ENCODE measurements at regions not wholly inside any gene's neighbourhood (a gene's known extent, or its start where the extent isn't known, plus 50 kb on each side); places are given as distances from the start of the nearest gene placed in this dataset.

GRCh38 chr12:105931762-105932570 is 206.8 kb downstream of the NUAK1 start:
- Histone ChIP-seq H3K9me3 (no peaks in the 10 kb centered on the region), H3K27ac (no peak overlapping the region), H3K4me3 (no peak overlapping the region), H3K4me1 (ENCODE audit: insufficient read depth) (no peaks in the 10 kb centered on the region), H3K27me3 (no peaks in the 10 kb centered on the region), H3K36me3 (no peaks in the 10 kb centered on the region)
- WGBS, 3 donors, result 82 to 89% (median 84%) methylated on average over 15 of the region's 15 CpGs
- DNase-seq, result no peak
- TF ChIP-seq POLR2A (IDR thresholded peaks at IDR 0.05), result no peak
- TF ChIP-seq CTCF (IDR thresholded peaks at IDR 0.05), result no peak
- TF ChIP-seq EP300 (IDR thresholded peaks at IDR 0.05), result no peak
- intact Hi-C loops (cut with DNase I), result no loop called here

DNA sequence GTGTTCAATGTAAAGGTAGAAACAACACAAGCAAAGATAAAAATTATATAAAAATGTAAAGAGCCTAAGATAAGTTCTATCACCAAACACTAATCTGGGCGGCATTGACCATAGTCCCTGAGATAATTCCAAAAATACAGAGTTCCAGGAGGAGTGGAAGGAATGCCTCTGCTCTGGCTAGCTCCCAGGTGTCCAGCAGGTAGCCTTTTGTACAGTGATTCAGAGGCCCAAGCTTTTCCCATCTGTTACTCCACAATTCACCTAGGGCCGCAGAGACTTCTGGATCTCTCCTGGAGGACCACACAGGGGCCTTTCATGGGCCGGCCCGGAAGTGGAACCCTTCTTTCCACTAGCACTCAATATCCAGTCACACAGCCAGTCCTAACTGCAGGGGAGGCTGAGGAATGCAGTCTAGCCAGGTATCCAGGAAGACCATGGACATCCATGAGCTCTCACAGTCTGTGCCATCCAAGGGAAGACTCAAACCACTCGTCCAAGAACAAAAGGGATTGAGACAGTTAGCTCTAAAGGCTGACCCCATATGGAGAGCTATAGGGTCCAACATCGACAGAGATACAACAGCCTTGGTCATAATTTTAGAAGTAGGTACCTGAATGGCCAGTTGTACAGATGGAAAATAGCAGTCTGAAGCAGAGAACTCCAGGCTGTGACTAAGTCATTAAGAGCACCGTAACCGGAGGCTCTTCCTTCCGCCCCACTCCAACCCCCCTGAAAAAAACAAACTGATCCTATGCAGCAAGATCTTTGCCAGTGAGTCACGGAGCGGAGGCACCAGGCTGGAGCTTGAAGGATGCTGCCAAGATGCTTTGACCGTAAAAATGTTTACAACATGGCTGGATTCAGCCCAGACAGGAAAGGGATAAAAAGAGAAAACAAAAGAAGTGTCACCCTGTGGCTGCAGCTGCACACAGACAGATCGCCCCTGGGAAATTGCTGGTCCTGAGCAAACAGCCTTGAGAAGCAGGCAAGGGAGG is 204.8 kb downstream of the NUAK1 start:
- Histone ChIP-seq H3K27me3 (no peaks in the 10 kb centered on the region), H3K4me3 (no peak overlapping the region), H3K36me3 (no peaks in the 10 kb centered on the region), H3K9me3 (no peaks in the 10 kb centered on the region), H3K27ac (no peak overlapping the region), H3K4me1 (ENCODE audit: insufficient read depth) (no peaks in the 10 kb centered on the region)
- WGBS, 3 donors, result 41 to 45% (median 41%) methylated on average over 13 of the region's 13 CpGs
- intact Hi-C loops (cut with DNase I), result no loop called here
- no peak for TF ChIP-seq EP300 (IDR thresholded peaks at IDR 0.05)
- no peak for TF ChIP-seq POLR2A (IDR thresholded peaks at IDR 0.05)
- no peak for TF ChIP-seq CTCF (IDR thresholded peaks at IDR 0.05)
- peak in 1 of 5 donors; percentile 15 for DNase-seq

DNA sequence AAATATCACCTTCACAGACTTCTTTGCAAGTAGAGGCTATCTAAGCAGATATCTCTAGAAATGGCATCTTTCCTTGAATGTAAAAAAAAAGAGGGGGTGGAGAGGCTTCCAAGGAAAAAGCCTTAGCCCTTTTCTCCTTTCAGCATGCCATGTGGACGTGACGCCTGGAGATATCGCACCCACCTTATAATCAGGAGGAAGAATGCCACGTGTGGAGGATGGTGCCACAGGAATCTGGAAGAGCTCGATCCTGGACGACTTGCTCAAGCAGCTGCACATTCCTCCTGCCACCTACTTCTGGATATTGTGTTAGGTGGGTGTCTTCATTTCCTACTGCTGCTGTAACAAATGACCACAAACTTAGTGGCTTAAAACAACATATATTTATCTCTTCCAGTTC is 203.6 kb downstream of the NUAK1 start:
- no peaks in the 10 kb centered on the region for H3K9me3 ChIP-seq

GRCh38 chr12:105935981-105936380 is 202.8 kb downstream of the NUAK1 start:
- no peaks in the 10 kb centered on the region for H3K4me1 ChIP-seq (ENCODE audit: insufficient read depth)
- no peak for TF ChIP-seq EP300 (IDR thresholded peaks at IDR 0.05)
- no peak for TF ChIP-seq CTCF (IDR thresholded peaks at IDR 0.05)
- TF ChIP-seq POLR2A (IDR thresholded peaks at IDR 0.05), result no peak
- H3K27me3 ChIP-seq, result no peaks in the 10 kb centered on the region
- DNase-seq, result no peak
- H3K36me3 ChIP-seq, result no peaks in the 10 kb centered on the region
- 82 to 94% (median 93%) methylated on average over 3 of the region's 3 CpGs for WGBS, 3 donors
- H3K27ac ChIP-seq, result no peak overlapping the region
- intact Hi-C loops (cut with DNase I), result no loop called here
- H3K4me3 ChIP-seq, result no peak overlapping the region
- no peaks in the 10 kb centered on the region for H3K9me3 ChIP-seq

More for the DNA sequence above, 203.6 kb downstream of the NUAK1 start:
- intact Hi-C loops (cut with DNase I), result no loop called here
- Histone ChIP-seq H3K27ac (no peak overlapping the region), H3K4me3 (no peak overlapping the region), H3K36me3 (no peaks in the 10 kb centered on the region), H3K4me1 (ENCODE audit: insufficient read depth) (no peaks in the 10 kb centered on the region), H3K27me3 (no peaks in the 10 kb centered on the region)
- TF ChIP-seq POLR2A (IDR thresholded peaks at IDR 0.05), result no peak
- 55 to 75% (median 64%) methylated on average over 6 of the region's 6 CpGs for WGBS, 3 donors
- no peak for DNase-seq

Measured in ovary (tissue), 7 donors.